ENCODE measurements at regions not wholly inside any gene's neighbourhood (a gene's known extent, or its start where the extent isn't known, plus 50 kb on each side); places are given as distances from the start of the nearest gene placed in this dataset.

- DNase-seq (ENCODE audit: low read depth in 2 of 3, low spot score in 2 of 3): no peak
Measured at GRCh38 chr3:174398761-174399160, 460.4 kb upstream of the NAALADL2 start.

DNA sequence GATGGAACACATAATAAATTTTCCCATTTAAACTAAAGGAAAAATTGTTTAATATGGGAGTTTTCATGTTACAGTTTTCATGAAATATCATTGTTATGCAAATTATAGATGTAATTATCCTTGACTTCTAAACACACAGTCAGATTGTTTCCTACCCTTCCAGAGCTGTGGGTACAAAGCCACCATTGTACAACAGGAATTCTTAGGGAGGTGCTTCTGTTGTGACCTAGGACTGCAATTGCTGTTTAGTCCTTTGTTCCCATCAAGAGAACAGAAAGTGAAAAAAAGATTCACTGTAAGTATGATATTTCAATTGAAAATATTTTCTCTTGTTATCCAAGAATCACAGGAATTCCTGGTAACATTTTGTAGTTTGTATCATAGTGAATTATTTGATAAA lies 455.3 kb upstream of the NAALADL2 start:
- DNase-seq (ENCODE audit: low read depth in 2 of 3, low spot score in 2 of 3): no peak

GRCh38 chr3:174408310-174408709 lies 450.8 kb upstream of the NAALADL2 start:
- no peak for DNase-seq (ENCODE audit: low read depth in 2 of 3, low spot score in 2 of 3)

GRCh38 chr3:174409086-174409743 lies 449.9 kb upstream of the NAALADL2 start:
- no peak for DNase-seq (ENCODE audit: low read depth in 2 of 3, low spot score in 2 of 3)

DNA sequence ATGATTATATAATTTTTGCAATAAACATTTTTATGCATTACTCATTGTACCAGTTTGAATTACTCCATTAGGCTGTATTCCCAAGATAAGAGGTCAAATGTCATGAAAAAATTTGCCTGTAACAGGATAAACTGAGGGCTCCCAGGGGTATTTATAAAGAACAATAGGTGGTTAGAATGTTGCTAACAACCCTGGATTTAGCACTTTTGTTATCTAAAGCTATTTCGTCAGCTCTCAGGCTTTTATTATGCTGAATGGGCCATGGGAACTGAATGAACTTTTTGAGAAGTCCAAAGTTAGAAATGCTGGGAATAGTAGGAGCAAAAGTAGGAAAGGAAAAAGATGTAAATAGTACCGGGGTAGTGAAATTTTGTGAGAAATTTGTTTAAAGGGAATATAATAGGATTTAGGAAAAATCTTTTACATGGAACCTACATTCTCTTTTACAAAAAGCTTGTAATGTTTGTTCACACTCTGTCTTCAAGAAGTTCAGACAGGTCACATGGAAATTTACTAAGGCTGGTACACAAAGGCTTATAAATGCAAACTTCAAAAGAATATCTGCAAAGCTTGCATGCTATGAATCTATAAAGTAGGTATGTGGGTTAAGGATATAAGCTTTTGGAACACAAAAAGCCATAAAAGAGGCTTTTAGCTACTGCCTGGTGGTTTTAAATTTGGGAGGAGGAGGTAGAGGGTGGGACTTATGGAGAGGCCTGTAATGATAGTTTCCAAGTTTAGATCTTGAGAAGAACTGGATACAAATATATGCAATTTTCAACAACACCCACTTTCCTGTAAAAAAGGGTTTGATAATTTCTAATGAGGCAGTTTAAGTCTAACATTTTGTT lies 445.8 kb upstream of the NAALADL2 start:
- DNase-seq (ENCODE audit: low read depth in 2 of 3, low spot score in 2 of 3): no peak

- DNase-seq (ENCODE audit: low read depth in 2 of 3, low spot score in 2 of 3): no peak
Measured at GRCh38 chr3:174414902-174415301, 444.2 kb upstream of the NAALADL2 start.

- DNase-seq (ENCODE audit: low read depth in 2 of 3, low spot score in 2 of 3): no peak
Measured at GRCh38 chr3:174417573-174417972, 441.6 kb upstream of the NAALADL2 start.

DNA sequence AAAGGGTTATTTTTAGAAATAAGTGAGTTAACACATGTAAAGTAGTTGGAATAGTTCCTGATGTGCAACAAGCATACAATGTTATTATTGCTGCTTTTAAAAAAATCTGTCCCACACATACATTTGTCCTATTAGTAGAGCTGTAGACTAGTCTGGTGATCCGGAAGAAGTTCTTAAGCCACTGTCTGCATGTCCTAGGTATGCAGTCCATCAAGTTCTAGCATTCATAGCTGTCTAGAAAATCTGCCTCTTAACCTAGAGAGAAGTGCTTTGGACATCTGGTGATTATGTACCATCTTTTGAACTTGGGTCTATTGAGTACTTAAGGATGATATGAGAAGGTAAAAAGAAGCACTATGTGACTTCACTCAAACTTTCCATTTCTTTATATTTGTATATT lies 439.9 kb upstream of the NAALADL2 start:
- no peak for DNase-seq (ENCODE audit: low read depth in 2 of 3, low spot score in 2 of 3)

DNA sequence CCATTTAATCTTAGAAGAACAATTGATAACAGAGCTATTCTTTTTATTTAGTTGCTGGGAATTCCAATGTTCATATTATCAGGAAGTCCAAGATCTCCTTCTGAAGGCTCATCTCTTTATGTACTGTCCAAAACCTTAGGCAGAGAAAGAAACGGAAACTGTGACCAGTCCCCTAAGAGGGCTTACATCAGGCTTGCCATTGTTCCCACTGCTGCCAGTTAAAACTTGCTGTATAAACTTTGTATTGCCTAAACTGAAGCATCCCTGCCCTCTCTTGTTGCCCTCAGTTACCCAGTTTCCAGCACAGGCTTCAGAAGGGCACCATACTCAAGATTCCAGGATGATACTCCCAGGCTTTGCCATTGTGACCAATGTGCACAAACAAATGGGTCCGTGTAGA lies 435.2 kb upstream of the NAALADL2 start:
- DNase-seq (ENCODE audit: low read depth in 2 of 3, low spot score in 2 of 3): no peak

DNA sequence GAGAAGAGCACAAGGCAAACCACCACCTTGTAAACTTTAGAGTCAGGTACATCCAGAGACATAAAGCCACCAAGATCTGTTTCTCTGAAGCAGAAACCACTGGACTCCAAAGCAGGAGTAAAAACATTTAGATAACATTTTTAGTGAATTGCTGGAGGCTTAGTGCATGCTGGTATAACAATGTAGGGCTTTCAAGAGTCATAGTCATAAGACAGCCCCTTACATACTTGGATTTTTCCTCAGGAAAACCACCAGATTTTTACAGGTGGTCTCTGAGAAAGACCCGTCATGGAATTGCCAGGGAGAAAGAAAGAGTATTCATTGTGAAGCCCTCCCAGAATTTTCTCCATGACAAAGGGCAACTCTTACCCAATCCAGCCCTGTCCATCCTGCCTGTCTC lies 434.5 kb upstream of the NAALADL2 start:
- no peak for DNase-seq (ENCODE audit: low read depth in 2 of 3, low spot score in 2 of 3)

GRCh38 chr3:174425422-174425821 lies 433.7 kb upstream of the NAALADL2 start:
- DNase-seq (ENCODE audit: low read depth in 2 of 3, low spot score in 2 of 3): no peak

DNA sequence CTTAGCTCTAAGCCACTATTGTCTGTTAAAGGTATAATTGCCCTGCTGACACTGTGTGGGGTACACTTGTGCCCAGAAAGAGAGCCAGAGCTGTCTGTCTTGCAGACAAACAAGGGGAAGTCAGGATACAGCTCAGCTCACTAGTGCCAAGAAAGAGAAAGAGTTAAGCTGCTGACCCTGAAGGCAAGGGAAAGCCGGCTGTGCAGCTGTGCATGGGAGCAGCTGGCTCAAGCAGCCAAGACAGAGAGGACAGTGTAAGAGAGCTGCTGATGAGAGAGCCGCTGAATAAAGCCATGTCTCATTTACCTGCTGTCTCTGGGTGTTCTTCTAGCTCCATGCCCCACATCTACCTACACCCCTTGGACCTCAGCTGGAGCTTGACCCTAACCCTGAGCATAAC lies 428.1 kb upstream of the NAALADL2 start:
- no peak for DNase-seq (ENCODE audit: low read depth in 2 of 3, low spot score in 2 of 3)

DNA sequence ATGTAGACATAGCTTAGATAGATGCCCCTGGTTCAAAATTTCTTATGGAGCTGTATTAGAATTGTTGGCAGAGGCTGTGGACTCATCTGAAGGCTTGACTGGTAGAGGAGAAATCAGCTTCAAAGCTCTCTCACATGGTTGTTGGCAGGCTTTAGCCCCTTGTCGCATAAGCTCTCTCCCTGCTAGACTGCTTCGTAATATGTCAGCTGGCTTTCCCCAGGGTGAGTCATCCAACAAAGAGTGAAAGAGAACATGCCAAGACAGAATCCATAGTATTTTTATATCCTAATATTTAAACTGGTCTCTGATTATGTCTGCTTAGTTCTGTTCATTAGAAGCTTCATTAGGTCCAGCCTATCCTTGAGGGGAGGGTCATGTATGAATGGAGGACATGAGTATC lies 427.4 kb upstream of the NAALADL2 start:
- DNase-seq (ENCODE audit: low read depth in 2 of 3, low spot score in 2 of 3): no peak

DNA sequence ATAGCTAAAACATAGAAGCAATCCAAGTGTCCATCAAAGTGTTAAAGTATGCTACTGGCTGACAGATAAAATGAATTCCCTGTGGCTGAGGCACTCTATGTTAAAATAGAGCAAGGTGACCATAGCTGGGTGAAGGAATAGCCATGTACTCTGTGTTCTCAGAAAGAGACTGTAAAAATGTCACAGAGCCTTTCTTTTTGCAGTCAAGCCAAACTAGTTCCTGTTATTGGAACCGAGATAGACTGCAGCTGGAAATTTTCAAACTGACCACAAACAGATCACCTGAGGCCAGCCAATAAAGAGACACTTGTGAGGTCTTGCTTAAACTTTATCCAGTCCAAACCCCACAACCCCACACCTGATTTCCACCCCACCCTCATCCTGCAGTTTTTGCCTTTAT lies 422.8 kb upstream of the NAALADL2 start:
- no peak for DNase-seq (ENCODE audit: low read depth in 2 of 3, low spot score in 2 of 3)

- no peak for DNase-seq (ENCODE audit: low read depth in 2 of 3, low spot score in 2 of 3)
Measured at GRCh38 chr3:174438501-174439145, 420.5 kb upstream of the NAALADL2 start.

GRCh38 chr3:174439331-174440252 lies 419.5 kb upstream of the NAALADL2 start:
- DNase-seq (ENCODE audit: low read depth in 2 of 3, low spot score in 2 of 3): no peak

- DNase-seq (ENCODE audit: low read depth in 2 of 3, low spot score in 2 of 3): no peak
Measured at GRCh38 chr3:174440253-174440701, 418.9 kb upstream of the NAALADL2 start.

DNA sequence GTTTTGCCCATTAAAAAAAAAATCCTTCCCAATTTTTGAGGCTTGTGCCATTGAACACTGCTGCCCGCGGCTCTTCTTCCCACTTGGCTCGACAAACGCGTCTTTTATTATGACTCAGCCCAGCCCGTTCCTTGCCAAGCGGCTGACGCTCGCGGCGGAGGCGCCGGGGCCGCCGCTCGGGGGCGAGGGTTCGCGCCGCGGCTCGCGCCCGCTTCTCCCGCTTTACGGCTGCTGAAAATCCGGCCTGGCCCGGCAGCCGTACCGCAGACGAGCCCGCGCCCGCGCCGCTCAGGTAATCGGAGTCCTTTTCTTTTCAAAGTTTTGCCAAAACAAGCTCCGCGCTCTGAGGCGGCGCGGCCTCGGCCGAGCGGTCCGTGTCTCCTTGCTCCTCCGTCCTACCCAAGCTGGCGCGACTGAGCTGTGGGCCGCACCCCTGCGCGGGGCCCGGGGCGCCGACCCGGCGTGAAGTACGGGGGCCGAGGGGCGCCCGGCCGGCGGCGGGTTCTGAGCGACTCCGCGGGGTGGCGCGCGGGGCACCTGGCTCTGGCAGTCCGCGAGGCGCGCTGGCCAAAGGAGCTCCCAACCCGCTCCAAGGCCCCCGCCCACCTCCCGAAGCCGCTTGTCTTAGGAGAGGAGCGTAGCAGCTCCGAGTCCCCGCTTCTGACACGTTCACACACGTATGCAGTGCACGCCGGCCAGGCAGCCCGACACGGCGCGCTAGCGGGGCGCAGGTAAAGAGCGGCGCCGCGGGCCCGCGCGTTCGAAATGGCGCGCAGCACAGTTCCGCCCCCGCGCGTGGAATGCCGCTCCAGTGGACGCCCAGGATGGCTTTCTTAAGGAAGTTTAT lies 418.2 kb upstream of the NAALADL2 start:
- peak; percentile 25 to 48 (median 36) for DNase-seq (ENCODE audit: low read depth in 2 of 3, low spot score in 2 of 3)

DNA sequence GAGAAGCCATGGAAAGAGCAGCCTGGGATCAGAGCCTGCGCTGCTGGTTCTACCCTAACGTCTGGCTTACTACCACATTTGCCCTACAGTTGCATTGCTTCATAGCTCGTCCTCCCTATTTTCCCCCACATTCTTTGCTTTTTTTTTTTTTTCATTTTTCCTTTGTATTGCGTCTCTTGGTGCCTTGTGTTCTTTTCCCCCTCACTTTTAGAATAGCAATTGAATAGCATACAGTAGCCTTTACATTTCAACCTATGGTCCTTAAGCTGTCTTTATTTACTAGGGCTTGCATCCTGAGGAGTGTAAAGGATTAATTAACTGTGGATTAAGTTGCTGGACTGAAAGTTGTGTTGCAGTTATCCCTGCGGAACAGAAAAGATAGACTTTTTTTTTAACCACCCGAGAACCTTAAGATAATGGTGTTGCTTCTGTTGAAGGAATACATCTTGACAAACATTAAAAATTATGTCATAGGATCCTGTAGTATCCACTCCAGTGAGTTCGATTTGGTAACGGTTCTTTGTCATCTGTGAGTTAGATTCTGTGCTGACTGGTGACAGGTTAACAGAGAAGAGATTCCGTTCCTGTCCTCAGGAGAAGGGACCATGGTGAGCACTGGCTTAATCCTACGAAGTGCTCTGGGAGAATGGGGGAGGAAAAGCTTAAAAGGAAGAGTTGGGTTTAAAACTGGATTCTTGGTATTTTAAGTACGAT lies 417.4 kb upstream of the NAALADL2 start:
- no peak for DNase-seq (ENCODE audit: low read depth in 2 of 3, low spot score in 2 of 3)

DNA sequence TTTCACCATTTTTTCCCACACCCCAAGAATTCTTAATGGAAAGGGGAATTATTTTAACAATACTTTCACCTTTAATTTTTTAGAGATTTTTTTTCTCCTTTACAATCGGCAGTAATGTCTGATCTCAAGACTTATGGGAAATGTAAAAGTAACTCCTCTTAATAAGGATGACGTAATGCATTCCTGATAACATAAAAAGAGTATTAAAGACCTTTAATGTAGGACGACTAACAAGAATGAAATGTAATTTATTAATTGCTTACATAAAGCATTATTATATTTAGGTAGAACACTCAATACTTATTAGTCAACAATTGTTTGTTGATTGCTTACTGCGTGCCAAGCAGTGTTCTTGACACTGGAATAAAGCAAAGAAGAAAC lies 416.8 kb upstream of the NAALADL2 start:
- DNase-seq (ENCODE audit: low read depth in 2 of 3, low spot score in 2 of 3): no peak
